ENCODE measurements at regions not wholly inside any gene's neighbourhood (a gene's known extent, or its start where the extent isn't known, plus 50 kb on each side); places are given as distances from the start of the nearest gene placed in this dataset.

GRCh38 chr13:60265566-60265965 lies 101.8 kb upstream of the DIAPH3 start:
- no peak for TF ChIP-seq POLR2AphosphoS5 (IDR thresholded peaks at IDR 0.05; ENCODE audit: low read depth, low read length)
- TF ChIP-seq POLR2A (IDR thresholded peaks at IDR 0.05; ENCODE audit: low read depth, low read length), result no peak

Measured in GM12891 (cell line).